SKM-1 treated with dmso at 0.1 percent for 144 hours (cell line): ENCODE measurements at regions not wholly inside any gene's neighbourhood (a gene's known extent, or its start where the extent isn't known, plus 50 kb on each side); places are given as distances from the start of the nearest gene placed in this dataset.
"Not testable (repeated sequence)": the region's sequence is repeated elsewhere in the genome, so short reads cannot be mapped to it uniquely, and the experiment has no call there.

Experiments
- DNase-seq: peaks from one replicate; lab custom pipeline; 2025; ENCODE audit not compliant: unreplicated experiment; lab: John Stamatoyannopoulos, UW

DNA sequence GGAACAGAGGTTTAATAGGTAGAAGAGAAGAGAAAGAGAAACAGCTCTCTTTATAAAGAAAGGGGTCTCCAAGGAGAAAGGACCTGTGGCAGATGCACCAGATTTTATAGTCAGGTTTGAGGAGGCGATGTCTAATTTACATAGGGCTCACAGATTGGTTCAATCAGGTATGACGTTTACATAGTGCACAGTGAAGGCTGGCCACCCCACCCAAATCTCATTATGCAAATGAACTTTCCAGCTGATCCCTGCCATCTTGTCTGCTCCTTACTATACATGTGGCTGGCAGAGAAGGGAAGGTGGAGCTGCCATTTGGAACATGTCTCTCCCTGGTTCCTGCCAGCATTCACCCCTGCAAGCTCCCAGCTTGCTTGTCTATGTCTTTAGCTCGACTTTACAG is 557.8 kb downstream of the SUCLG1 start:
- DNase-seq, result no peak

DNA sequence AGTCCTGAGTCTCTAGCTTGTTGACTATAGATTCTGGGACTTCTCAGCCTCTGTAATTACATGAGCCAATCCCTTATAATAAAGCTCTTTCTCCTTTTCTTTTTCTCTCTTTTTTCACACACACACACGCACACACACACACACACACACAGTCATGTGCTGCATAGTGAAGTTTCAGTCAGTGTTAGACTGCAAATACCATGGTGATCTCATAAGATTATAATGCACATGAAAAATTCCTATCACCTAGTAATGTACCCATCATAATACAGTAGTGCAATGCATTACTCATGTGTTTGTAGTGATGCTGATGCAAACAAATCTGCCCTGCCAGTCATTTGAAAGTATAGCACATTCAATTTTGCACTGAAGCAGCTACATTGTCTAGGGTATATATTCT is 558.2 kb downstream of the SUCLG1 start:
- DNase-seq, result no peak

DNA sequence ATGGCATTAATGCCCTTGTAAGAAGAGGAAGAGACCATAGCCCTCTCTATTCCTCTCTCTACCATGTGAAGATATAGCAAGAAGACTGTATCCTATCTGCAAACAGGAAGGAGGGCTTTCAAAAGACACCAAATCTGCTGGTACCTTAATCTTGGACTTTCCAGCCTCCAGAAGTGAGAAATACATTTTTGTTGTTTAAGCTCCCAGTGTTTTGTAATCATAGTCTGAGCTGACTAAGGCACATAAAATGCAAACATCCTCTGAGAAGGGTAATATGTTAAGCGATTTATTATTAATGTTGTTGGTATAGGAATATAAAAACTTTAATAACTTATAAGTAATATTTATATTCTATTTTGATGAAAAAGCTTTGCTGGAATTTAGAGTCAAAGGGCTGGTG is 559.8 kb downstream of the SUCLG1 start:
- DNase-seq, result no peak

DNA sequence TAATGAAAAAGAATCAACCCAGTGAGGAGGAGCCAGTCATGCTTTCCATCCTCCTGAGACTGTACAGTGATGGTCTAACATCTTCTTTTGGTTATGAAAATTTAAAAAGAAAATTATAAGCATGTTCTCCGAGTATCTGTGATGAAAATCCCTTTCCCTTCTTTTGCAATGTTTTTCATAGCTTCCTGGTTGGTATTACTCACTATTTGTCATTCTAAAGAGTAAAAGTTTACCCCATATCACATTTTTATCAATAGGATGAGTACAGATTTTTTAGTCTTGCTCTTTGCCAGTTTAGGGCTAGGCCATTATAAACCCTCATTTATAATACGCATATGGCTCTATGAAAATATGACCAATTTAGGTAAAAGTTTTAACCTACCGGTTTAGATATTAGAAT is 564.1 kb downstream of the SUCLG1 start:
- DNase-seq, result no peak

DNA sequence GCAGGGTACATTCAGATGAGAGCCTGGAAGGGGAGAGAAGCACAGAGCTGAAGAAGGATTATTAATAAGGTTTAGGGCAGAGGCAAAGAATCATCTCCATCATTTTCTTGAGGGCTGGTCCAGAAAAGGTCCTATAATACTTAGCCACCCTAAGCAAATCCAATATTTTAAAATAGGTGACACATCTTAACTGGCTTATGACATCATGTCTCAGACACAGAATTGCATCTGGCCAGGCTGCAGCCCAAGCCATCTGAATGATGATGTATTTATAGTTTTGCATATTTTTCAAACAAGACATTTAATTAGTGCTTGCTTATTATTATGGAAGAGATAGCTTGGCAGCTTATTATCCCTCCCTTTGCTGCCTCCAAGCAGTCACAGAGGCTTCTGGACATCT is 571.3 kb downstream of the SUCLG1 start:
- DNase-seq, result no peak

DNA sequence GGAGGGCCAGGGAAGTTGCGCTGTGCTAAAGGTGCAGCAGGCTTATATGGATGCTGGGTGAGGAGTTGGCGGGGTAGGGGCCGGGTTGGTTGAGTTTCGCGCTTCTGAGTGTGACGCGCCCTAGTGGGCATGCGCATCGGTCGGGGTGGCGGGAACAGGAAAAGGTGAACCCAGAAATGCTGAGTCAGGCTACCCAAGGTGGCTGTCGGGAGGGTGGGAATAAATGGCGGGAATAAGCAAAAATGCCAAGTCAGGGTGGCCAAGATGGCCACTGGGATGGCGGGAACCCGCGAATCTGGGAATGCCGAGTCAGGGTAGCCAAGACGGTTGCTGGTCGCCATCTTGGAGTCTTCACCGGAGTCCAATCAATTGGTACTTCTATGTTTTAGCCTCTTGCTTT is 580.0 kb downstream of the SUCLG1 start:
- DNase-seq, result no peak

DNA sequence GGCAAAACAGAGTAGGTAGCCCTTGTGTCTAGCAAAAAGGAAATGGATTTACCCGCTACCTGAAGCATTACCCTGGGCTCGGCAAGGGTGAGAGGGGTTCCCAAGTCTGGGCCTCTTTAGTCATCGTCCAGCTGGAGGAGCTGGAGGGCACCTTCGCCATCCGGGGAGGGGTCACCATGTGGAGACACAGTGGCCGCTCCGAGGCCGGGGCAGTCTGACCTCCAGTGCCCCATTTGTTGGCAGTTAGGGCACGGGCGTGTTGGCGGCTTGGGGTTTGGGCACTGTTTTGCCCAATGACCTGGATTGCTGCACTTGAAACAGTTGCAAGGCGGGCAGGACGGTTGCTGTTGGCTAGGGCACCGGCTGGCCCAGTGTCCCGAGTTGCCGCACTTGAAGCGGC is 581.8 kb downstream of the SUCLG1 start:
- not testable (repeated sequence) for DNase-seq

DNA sequence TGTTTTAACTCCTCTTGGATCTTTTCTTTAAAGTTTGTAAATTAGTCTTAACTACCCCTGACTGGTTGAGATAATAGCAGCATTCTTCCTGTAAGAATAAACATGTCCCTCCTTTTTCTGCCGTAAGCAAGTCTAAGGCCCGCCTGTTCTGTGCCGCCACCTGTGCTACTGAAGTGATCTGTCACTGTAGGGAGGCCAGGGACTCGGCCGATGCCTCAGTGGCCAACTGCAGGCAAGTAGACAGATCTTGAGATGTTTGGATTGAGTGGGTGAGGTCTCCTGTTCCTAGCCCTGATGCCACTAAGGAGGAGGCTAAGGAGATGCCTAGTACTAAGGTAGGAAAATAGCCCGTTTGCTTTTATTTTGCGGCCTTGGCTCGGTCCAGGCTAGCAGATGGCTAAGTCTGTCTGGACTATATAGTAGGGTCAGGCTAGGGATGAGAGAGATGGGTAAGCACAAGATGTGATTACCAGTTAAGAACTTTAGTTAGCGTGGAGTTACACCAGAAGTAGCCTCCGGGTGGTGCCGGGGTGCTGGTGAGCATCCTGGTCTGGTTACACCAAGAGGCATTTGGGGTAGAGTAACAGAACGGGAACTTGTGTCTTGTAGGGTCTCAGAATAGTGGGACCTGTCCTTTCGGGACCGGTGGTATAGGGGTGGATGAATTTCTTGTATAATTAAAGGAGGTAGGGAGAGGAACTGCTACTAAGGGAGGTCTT is 584.2 kb downstream of the SUCLG1 start:
- DNase-seq, result no peak

DNA sequence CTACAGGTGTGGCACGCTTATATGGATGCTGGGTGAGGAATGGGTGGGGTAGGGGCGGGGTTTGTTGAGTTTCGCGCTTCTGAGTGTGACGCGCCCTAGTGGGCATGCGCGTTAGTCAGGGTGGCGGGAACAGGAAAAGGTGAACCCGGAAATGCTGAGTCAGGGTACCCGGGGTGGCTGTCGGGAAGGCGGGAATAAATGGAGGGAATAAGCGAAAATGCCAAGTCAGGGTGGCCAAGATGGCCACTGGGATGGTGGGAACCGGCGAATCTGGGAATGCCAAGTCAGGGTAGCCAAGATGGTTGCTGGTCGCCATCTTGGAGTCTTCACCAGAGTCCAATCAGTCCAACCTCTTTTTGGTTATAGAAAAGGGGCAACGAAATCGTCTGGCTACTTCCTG is 585.0 kb downstream of the SUCLG1 start:
- no peak for DNase-seq

DNA sequence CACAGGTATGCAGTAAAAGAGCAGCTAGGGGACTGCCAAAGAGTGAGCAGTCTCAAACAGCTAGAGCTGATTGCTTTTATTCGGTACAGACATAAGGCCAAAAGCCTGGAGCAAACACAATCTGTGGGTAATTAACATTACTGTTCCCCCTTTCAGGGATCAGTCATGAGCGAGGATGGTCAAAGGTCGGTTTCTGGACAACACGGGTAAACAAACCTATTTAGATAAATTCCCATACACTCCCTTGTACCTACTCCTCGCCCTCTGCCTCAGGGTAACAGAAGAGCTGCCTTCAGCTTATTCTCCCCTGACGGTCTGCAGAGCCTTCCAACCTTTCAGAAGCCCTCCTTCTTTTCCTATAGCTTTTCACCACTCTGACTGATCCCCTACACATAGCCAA is 586.0 kb downstream of the SUCLG1 start:
- DNase-seq, result no peak

DNA sequence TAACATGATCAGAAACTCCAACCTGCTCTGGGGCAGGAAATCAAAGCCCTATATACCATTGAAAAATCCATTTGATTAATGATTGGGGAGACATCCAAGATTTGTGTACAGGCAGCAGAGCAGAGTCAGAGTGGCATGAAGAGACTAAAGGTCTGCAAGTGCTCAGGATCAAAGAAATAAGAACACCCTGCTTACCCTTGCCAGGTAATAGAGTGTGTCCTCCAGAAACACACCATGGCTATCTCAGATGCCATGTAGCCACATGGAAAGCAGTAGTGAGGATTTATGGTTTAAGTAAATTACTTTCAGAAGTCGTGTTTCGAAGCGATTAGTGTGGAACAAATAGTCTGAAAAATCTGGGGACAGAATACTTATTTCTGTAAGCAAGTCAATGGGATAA is 592.9 kb downstream of the SUCLG1 start:
- DNase-seq, result no peak

DNA sequence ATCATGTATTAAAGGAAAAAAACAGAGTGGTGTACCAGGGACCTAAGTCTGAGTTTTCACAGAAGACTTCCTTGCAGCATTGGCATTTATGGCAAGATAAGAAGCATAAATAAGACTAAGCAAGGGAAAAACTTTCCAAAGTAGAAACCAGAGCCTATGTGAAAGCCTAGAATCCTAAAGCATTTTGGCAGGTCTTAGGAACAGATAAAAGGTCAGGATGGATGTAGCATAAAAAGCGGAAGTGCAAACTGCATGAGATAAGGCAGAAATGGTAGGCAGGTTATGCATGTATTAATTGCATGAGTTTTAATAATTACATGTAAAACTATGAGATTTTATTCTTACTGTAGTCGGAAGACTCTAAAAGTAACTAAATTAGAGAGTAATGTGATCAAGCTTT is 596.5 kb downstream of the SUCLG1 start:
- DNase-seq, result no peak

DNA sequence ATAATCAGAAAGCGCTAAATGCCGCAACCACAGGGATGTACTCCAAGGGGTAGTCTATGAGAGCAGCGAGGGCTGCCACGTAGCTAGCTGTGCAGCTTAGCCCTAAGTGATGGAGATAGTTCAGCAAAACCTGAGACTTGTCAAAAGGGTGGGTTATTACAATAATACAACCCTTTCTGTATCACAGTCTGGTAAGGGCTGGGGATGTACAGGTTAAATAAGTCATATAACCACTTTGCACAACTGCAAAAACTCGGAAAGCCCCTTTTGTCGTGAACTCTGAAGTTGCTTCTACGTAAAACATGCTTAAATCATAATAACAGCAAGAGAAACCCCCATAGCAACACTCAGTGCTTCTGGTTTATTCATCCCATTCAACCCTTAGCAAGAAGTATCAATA is 598.8 kb downstream of the SUCLG1 start:
- DNase-seq, result no peak

DNA sequence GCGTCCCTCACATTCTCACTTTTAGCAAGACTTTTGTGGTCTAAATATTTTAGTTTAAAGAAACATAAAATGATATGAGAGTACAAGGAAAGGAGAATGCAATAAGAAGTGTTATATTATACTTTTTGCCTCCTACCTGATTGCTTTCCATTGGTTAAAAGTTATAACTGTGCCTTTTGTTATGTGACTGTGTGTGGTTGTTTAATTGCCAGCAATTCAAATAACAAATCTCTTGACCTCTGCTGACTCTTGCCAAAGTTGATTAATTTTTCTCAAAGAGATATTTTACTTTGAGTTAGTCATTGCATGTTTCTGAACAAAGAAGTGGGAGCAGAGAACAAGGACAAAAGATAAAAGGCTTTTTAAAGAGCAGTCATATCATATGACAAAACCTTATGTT is 599.5 kb downstream of the SUCLG1 start:
- no peak for DNase-seq

DNA sequence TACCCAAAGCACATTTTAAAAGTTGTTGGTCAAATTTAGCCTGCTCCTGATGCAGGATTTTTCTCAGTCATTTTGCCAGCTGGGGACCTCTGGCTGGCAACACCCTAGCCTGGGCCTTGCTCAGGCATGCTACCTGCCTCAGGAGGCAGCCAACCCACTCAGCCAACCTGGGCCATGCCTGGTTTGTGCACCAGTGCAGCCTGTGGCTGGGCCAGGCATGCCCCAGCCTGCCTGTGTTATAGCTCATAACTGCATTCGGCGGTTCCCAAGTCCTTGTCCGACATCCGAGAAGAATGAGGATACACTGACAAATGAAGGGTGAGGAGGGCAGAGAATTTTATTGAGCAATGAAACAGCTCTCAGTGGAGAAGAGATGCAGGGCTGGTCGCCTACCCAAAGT is 608.0 kb downstream of the SUCLG1 start:
- DNase-seq, result no peak

DNA sequence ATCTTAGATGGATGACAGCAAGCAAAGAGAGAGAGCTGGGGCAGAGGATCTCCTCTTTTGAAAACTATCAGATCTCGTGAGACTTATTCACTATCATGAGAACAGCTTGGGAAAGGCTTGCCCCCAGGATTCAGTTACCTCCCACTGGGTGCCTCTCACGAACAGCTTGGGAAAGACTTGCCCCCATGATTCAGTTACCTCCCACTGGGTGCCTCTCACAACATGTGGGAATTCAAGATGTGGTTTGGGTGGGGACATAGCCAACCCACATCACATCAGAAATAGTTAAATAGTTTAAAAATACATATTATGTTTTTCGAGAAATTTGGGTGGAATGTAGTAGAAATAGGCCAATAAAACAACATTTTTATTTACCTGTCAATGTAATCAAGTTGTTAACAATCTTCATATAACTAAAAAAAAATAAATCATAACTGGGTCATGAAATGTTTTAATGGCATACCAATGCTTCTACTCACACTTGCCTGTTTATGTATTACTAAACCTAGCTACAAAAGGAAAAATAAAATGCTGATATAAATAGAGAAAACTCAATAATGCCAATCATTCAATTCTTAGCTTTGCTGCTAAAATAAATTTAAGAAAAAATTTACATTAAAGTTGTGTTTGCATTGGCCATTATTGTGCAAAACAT is 608.9 kb downstream of the SUCLG1 start:
- DNase-seq, result no peak

DNA sequence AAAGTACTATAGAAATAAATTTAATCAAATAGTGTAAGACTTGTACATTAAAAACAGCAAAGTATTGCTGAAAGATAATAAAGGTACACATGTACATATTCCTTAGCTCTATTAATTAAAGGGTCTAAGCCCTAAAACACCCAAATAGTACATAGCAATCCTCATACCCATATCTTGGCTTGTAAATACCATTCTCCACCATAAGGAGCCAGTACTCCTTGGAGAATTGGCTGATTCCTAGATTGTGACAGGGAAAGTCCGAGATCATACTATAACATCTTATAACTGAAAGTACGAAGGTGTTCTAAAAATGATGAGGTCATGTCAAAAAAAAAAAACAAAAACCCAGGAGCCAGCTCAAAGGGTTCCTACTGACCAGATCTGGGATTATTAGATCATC is 614.6 kb downstream of the SUCLG1 start:
- DNase-seq, result no peak

DNA sequence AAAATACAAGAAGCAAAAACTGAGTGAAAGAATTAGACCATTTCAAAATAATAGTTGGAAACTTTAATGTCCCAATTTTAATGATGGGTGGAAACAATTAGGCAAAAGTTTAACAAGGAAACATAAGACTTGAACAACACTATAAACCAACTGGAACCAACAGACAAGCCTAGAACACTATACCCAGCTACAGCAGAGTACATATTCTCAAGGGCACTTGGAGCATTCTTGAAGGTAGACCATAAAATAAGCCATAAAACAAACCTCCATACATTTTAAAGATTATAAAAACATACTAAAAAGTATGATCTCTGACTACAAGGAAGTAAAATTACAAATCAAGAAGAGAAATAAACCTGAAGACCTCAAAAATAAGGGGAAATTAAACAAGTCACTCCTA is 616.7 kb downstream of the SUCLG1 start:
- no peak for DNase-seq

DNA sequence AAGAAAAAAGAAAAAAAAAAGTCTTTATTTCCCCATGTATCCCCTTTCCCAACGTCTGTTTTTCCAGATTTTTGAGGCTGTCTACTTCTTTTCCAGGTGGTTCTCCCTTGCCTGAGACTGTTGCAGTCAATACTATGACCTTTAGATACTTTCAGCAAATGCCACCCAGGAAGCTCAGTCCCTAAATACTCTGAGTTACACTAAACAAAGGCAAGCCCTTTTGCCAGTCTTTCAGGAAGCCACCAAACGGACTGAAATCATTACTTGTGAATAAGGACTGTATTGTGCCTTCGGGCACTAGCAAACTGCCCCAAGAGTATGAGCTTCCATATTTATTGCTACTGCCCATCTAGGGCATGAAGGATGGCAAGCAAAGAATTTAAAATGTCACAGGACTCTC is 621.3 kb downstream of the SUCLG1 start:
- DNase-seq, result no peak

DNA sequence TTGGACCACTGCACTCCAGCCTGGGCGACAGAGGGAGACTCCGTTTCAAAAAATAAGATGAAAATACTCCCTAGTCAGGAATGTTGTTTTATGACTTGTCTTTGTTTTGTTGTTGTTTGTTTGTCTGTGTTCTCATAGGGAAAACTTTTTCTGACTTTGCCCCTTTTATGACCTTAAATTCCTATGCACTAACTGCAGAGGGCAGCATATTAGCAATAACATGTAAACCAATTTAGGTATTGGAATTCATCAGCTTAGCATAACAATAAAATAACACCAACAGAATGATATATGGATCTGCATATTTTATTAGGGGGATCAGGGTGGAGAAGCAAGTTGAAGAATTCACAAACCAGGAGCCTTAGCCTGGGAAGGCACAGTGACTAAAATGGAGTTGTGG is 631.5 kb downstream of the SUCLG1 start:
- no peak for DNase-seq

DNA sequence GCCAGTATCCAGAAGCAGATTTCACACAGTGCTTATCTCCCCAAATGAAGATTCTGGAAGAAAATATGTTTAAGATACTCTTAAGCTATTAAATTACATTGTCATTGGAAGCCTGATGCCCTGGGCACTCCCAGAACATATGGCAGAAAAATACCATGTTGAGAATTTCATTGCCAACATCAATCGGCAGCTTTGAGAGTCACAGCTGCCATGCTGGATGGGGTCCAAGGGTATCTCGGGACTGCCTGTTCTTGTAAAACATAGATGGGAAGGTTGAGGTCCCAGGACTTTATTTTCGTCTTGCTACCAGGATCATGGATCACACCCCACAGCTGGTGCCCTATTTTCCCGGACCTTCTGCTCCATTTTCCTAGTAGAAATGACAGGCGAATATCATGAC is 632.5 kb downstream of the SUCLG1 start:
- no peak for DNase-seq

DNA sequence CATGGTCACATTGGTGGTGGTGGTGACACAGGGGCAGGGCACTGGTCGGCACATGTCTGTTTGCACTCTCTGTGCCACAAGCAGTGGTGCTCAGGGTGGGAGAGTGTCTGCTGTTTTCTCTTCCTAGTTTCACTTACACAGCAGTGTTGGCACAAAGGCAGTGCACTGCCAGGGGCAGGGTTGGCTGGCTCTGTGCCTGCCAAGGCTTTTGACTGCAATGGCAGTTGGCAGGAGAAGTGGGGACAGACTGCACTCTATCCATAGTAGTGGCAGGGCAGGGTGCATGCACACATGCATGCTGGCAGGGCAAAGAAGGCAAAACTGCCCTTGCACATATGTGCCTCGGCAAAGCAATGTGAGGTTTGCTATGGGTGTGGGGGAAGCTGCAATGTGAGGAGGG is 635.9 kb downstream of the SUCLG1 start:
- DNase-seq, result no peak

DNA sequence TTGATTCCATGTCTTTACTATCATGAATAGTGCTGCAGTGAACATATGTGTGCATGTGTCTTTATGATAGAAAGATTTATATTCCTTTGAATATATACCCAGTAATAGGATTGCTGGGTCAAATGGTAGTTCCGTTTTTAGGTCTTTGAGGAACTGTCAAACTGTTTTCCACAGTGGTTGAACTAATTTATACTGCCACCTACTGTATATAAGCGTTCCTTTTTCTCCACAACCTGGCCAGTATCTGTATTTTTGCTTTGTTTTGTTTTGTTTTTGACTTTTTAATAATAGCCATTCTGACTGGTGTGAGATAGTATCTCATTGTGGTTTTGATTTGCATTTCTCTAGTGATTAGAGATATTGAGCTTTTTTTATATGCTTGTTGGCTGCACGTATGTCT is 641.6 kb downstream of the SUCLG1 start:
- peak; percentile 72 for DNase-seq
